K562 (cell line): ENCODE measurements at regions not wholly inside any gene's neighbourhood (a gene's known extent, or its start where the extent isn't known, plus 50 kb on each side); places are given as distances from the start of the nearest gene placed in this dataset.

Source experiments
- ATAC-seq: fragments of 200-7000 bp; cut with Tn5 transposase; 3 replicates; pipeline ENCODE4 v1.9.1; 2020; ENCODE audit warnings: moderate library complexity
- BruUV-seq: library from RNA; stranded (reverse); fragments of 400-500 nt; replicated peaks from 2 replicates; lab custom pipeline; 2021; lab: Mats Ljungman, UMichigan
- CTCF ChIA-PET: fragments of 300-600 bp; formaldehyde crosslinking; extraction: SDS; loops from one replicate; lab custom pipeline; 2021; ENCODE audit warnings: low intra/inter-chr PET ratio; lab: Yijun Ruan, JAX
- POLR2A ChIA-PET: fragments of 300-600, 350-650 bp; sonication (Branson Sonifier 250); formaldehyde crosslinking; extraction: SDS; loops from one replicate; lab custom pipeline; 2021; ENCODE audit warnings: antibody characterized with exemption, inconsistent platforms; lab: Yijun Ruan, JAX
- DNase-seq, 4 experiments: peaks; one replicate each; pipeline versions ENCODE4 v3.0.0 to v3.0.0-alpha.2; 2011 to 2018; ENCODE audit warnings: low spot score in 3 of 4, mixed read lengths in 3 of 4; ENCODE audit errors: extremely low read depth in 1 of 4
- FAIRE-seq: peaks from 2 replicates; lab custom pipeline; 2011; peaks lifted over from hg19 to GRCh38; lab: Jason Lieb, UNC
- H2AFZ ChIP-seq: 2 replicates; pipeline ENCODE4 v1.6.0; 2011; ENCODE audit warnings: low read depth, low read length, control low read depth, inconsistent platforms
- H3K27ac ChIP-seq: fragments of 200-600 bp; 3 replicates; pipeline ENCODE4 v1.8.0; 2011; ENCODE audit warnings: low read depth, mild to moderate bottlenecking, control low read depth, inconsistent platforms, low read length, moderate library complexity, mixed read lengths; ENCODE audit errors: extremely low read depth
- H3K27me3 ChIP-seq, 2 experiments: fragments of 300-600 bp in 1 of 2; 2 replicates in 1 of 2; 3 replicates in 1 of 2; pipeline versions ENCODE4 v1.6.0 to v1.8.0; 2011; ENCODE audit warnings: inconsistent platforms in 2 of 2, low read length in 2 of 2, mild to moderate bottlenecking in 1 of 2, mixed read lengths in 1 of 2, moderate library complexity in 1 of 2; ENCODE audit not compliant: control insufficient read depth in 2 of 2, insufficient read depth in 2 of 2
- H3K36me3 ChIP-seq: fragments of 300-600 bp; 3 replicates; pipeline ENCODE4 v1.8.0; 2011; ENCODE audit warnings: mild to moderate bottlenecking, low read length, inconsistent platforms; ENCODE audit not compliant: control insufficient read depth, insufficient read depth
- H3K4me1 ChIP-seq, 2 experiments: fragments of 200-600 bp in 1 of 2; replicated peaks in 1 of 2; 2 replicates in 1 of 2; 3 replicates in 1 of 2; pipeline versions ENCODE4 v1.5.1 to v1.8.0; 2011; ENCODE audit warnings: inconsistent platforms in 2 of 2, low read length in 2 of 2, mild to moderate bottlenecking in 1 of 2, mixed read lengths in 1 of 2, moderate library complexity in 1 of 2; ENCODE audit not compliant: control insufficient read depth in 2 of 2, insufficient read depth in 2 of 2
- H3K4me2 ChIP-seq: 2 replicates; pipeline ENCODE4 v1.6.1; 2011; ENCODE audit warnings: low read length, control low read depth, inconsistent platforms, mixed read lengths; ENCODE audit not compliant: insufficient read depth
- H3K4me3 ChIP-seq: fragments of 200-600 bp; sonication (generic), shearing (Covaris generic); 2 replicates; pipeline ENCODE4 v1.5.1; 2016; ENCODE audit warnings: control low read depth, inconsistent platforms
- H3K79me2 ChIP-seq: fragments of 200-600 bp; 3 replicates; pipeline ENCODE4 v1.8.0; 2011; ENCODE audit warnings: low read length, inconsistent platforms; ENCODE audit not compliant: control insufficient read depth, insufficient read depth
- H3K9ac ChIP-seq, 2 experiments: 2 replicates each; pipeline versions ENCODE4 v1.6.0 to v1.6.1; 2011; ENCODE audit warnings: low read depth in 2 of 2, low read length in 2 of 2, control low read depth in 1 of 2, inconsistent platforms in 1 of 2, mild to moderate bottlenecking in 1 of 2, mixed read lengths in 1 of 2; ENCODE audit not compliant: insufficient read depth in 1 of 2
- H3K9me1 ChIP-seq: one replicate; pipeline ENCODE4 v1.6.0; 2011; ENCODE audit warnings: inconsistent platforms, mild to moderate bottlenecking, low read length, moderate library complexity; ENCODE audit not compliant: control insufficient read depth, insufficient read depth
- H3K9me3 ChIP-seq: replicated peaks from 2 replicates; pipeline ENCODE4 v1.5.1; 2011; ENCODE audit warnings: low read depth, low read length, inconsistent platforms; ENCODE audit not compliant: control insufficient read depth, insufficient read depth
- H4K20me1 ChIP-seq: replicated peaks from 2 replicates; pipeline ENCODE4 v1.6.1; 2011; ENCODE audit warnings: low read length, inconsistent platforms, mixed read lengths; ENCODE audit not compliant: control insufficient read depth, insufficient read depth
- ATF1 ChIP-seq, 2 experiments: fragments of 450-650 bp in 1 of 2; IDR thresholded peaks; 2 replicates each; pipeline ENCODE4 v1.6.1; 2016; ENCODE audit warnings: missing compliant biosample characterization in 1 of 2, missing genetic modification characterization in 1 of 2
- BMI1 ChIP-seq: fragments of 150-350 bp; IDR thresholded peaks from 2 replicates; pipeline ENCODE4 v1.6.1; 2014; ENCODE audit warnings: low read length
- E2F1 ChIP-seq: sonication (generic); formaldehyde crosslinking; IDR thresholded peaks from 2 replicates; pipeline ENCODE4 v1.8.1; 2023; ENCODE audit warnings: mild to moderate bottlenecking, missing genetic modification reagents, moderate library complexity
- EHMT2 ChIP-seq: fragments of 450-650 bp; IDR thresholded peaks from 2 replicates; pipeline ENCODE4 v1.6.1; 2018; ENCODE audit warnings: antibody characterized with exemption
- FOXA1 ChIP-seq: fragments of 450-650 bp; IDR thresholded peaks from 2 replicates; pipeline ENCODE4 v1.6.1; 2016; ENCODE audit warnings: mild to moderate bottlenecking, borderline replicate concordance
- FOXJ2 ChIP-seq: fragments of 200-800 bp; sonication (Bioruptor generic); IDR thresholded peaks from 2 replicates; pipeline ENCODE4 v1.6.1; 2016; ENCODE audit warnings: missing genetic modification characterization, missing compliant biosample characterization
- FOXM1 ChIP-seq, 2 experiments: fragments of 450-650 bp in 1 of 2; sonication (generic) in 1 of 2; formaldehyde crosslinking in 1 of 2; IDR thresholded peaks; 2 replicates each; pipeline versions ENCODE4 v1.6.1 to v1.9.0; 2017 to 2022; ENCODE audit warnings: low read depth in 2 of 2, mild to moderate bottlenecking in 2 of 2, missing genetic modification reagents in 1 of 2, moderate library complexity in 1 of 2
- GABPB2 ChIP-seq: fragments of 250-450 bp; sonication (Bioruptor Pico); conservative IDR thresholded peaks from 2 replicates; pipeline ENCODE4 v1.5.1; 2021; ENCODE audit warnings: mild to moderate bottlenecking
- MAFK ChIP-seq: IDR thresholded peaks from 2 replicates; pipeline ENCODE4 v1.6.1; 2011; ENCODE audit warnings: low read length, improper control_type of control experiment
- NELFE ChIP-seq: IDR thresholded peaks from 2 replicates; pipeline ENCODE4 v1.6.1; 2011; ENCODE audit warnings: mild to moderate bottlenecking; ENCODE audit not compliant: insufficient read depth, insufficient read length
- PTRF ChIP-seq: fragments of 450-650 bp; IDR thresholded peaks from 2 replicates; pipeline ENCODE4 v1.6.1; 2016; ENCODE audit warnings: mild to moderate bottlenecking, missing genetic modification characterization, missing compliant biosample characterization
- STAT5A ChIP-seq: IDR thresholded peaks from 2 replicates; pipeline ENCODE4 v1.6.1; 2012; ENCODE audit warnings: low read length, inconsistent platforms, borderline replicate concordance
- ZBTB40 ChIP-seq, 2 experiments: fragments of 450-650 bp in 1 of 2; sonication (generic) in 1 of 2; formaldehyde crosslinking in 1 of 2; IDR thresholded peaks; 2 replicates each; pipeline versions ENCODE4 v1.7.1 to v1.9.0; 2016 to 2022; ENCODE audit warnings: inconsistent platforms in 1 of 2, mild to moderate bottlenecking in 1 of 2, missing genetic modification reagents in 1 of 2
- ZFP1 ChIP-seq: fragments of 450-650 bp; formaldehyde crosslinking; IDR thresholded peaks from 2 replicates; pipeline ENCODE4 v1.4.0; 2020; ENCODE audit warnings: mild to moderate bottlenecking, mixed read lengths
- WGBS: fragments of 100-300 bp; shearing (Covaris generic); methylation state at CpG from one replicate; pipeline ENCODE4 v1.1.6; 2016; ENCODE audit warnings: low coverage, mixed read lengths; ENCODE audit not compliant: insufficient coverage; ENCODE audit errors: missing lambda C conversion rate; 5-methylcytosine and 5-hydroxymethylcytosine counted together
- in situ Hi-C: fragments of 300-500 bp; cut with MboI; formaldehyde crosslinking; loops from 4 replicates; pipeline ENCODE4 v1.15.0; 2018; ENCODE audit warnings: inconsistent platforms, mixed read lengths
- intact Hi-C: fragments of 100-400 bp; cut with micrococcal nuclease; formaldehyde crosslinking; loops from 2 replicates; pipeline ENCODE4 v1.14.2; 2022

DNA sequence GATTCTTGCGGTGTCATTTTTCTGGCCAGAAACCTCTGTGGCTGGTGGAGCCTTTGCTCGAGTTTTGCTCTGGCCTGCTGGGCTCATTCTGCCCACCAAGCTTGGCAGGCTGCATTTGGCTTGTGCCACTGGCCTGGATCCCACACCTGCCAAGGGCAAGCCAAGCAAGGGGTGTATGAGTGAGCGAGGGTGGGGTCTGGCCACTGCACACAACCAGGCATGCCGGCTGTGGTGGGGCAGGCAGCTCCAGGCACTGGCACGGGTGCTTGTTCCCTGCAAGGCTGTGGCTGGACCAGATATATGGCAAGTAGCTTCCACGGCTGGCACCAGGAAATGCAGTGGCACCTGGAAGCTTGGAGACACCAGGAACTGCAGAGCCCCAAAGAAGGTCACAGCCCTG, 68.6 kb upstream of the PPP3CA start:
- Histone ChIP-seq H3K36me3 (no peaks in the 10 kb centered on the region), H3K79me2 (no peaks in the 10 kb centered on the region), H3K4me3 (no peak overlapping the region), H3K27ac (no peak overlapping the region), H4K20me1 (no peaks in the 10 kb centered on the region), H3K27me3 (no peaks in the 10 kb centered on the region), H3K9me1 (no peaks in the 10 kb centered on the region), H2AFZ (no peak overlapping the region), H3K4me1 (no peaks in the 10 kb centered on the region), H3K9me3 (no peaks in the 10 kb centered on the region), H3K4me2 (no peak overlapping the region), H3K9ac (no peak overlapping the region)
- no TSS peak for BruUV-seq
- in situ Hi-C loops = no loop called here
- no peak for ATAC-seq
- POLR2A ChIA-PET = no interaction called here
- no peak for FAIRE-seq
- DNase-seq = no peak
- CTCF ChIA-PET = no interaction called here
- intact Hi-C loops = no loop called here
- WGBS = 2% methylated on average over 5 of the region's 6 CpGs
- no peak for TF ChIP-seq BMI1
- TF ChIP-seq ZBTB40 (IDR thresholded peaks at IDR 0.05) = no peak
- no peak for TF ChIP-seq ZBTB40 (CRISPR knock-in tag; IDR thresholded peaks at IDR 0.05)
- no peak for TF ChIP-seq MAFK
- TF ChIP-seq GABPB2 (CRISPR knock-in tag) = no peak
- TF ChIP-seq FOXJ2 (tag) = no peak
- no peak for TF ChIP-seq ATF1 (CRISPR knock-in tag; IDR thresholded peaks at IDR 0.05)
- TF ChIP-seq ATF1 (tag; IDR thresholded peaks at IDR 0.05) = no peak
- no peak for TF ChIP-seq STAT5A
- no peak for TF ChIP-seq FOXA1
- TF ChIP-seq NELFE = no peak
- TF ChIP-seq EHMT2 = no peak
- TF ChIP-seq E2F1 (CRISPR knock-in tag) = no peak
- TF ChIP-seq ZFP1 = no peak
- TF ChIP-seq PTRF (tag) = no peak
- TF ChIP-seq FOXM1 (IDR thresholded peaks at IDR 0.05; ENCODE audit: low read depth) = no peak
- no peak for TF ChIP-seq FOXM1 (CRISPR knock-in tag; IDR thresholded peaks at IDR 0.05; ENCODE audit: low read depth)
